Karpas-422 (cell line): ENCODE measurements at regions not wholly inside any gene's neighbourhood (a gene's known extent, or its start where the extent isn't known, plus 50 kb on each side); places are given as distances from the start of the nearest gene placed in this dataset.

ENCODE experiments used
- DNase-seq: peaks from one replicate; pipeline ENCODE4 v3.0.0-alpha.2; 2015
- H2AFZ ChIP-seq: fragments of 200-600 bp; sonication (generic); 2 replicates; pipeline ENCODE4 v1.6.1; 2014; ENCODE audit warnings: antibody characterized with exemption, low read length, mixed read lengths
- H3K27ac ChIP-seq: fragments of 200-600 bp; sonication (generic); 2 replicates; pipeline ENCODE4 v1.5.1; 2014; ENCODE audit warnings: mild to moderate bottlenecking, low read length, moderate library complexity
- H3K27me3 ChIP-seq: fragments of 200-600 bp; sonication (generic); 2 replicates; pipeline ENCODE4 v1.6.1; 2014; ENCODE audit warnings: low read length, mixed read lengths
- H3K36me3 ChIP-seq: fragments of 200-600 bp; sonication (generic); 2 replicates; pipeline ENCODE4 v1.6.1; 2014; ENCODE audit warnings: low read length, mixed read lengths; ENCODE audit not compliant: insufficient read depth
- H3K4me1 ChIP-seq: fragments of 200-600 bp; sonication (generic); 2 replicates; pipeline ENCODE4 v1.6.1; 2014; ENCODE audit warnings: mild to moderate bottlenecking, low read length, mixed read lengths
- H3K4me2 ChIP-seq: fragments of 200-600 bp; sonication (generic); 2 replicates; pipeline ENCODE4 v1.6.1; 2014; ENCODE audit warnings: low read length, low read depth, mild to moderate bottlenecking; ENCODE audit not compliant: poor library complexity, severe bottlenecking
- H3K4me3 ChIP-seq: fragments of 200-600 bp; sonication (generic); 2 replicates; pipeline ENCODE4 v1.5.1; 2014; ENCODE audit warnings: mild to moderate bottlenecking, antibody characterized with exemption, low read length, mixed read lengths
- H3K79me2 ChIP-seq: fragments of 200-600 bp; sonication (generic); 2 replicates; pipeline ENCODE4 v1.6.1; 2014; ENCODE audit warnings: mild to moderate bottlenecking, low read length, mixed read lengths
- H3K9ac ChIP-seq: fragments of 200-600 bp; sonication (generic); 2 replicates; pipeline ENCODE4 v1.6.0; 2014; ENCODE audit warnings: low read length
- H3K9me2 ChIP-seq: fragments of 200-600 bp; sonication (generic), shearing (Covaris generic); replicated peaks from 2 replicates; pipeline ENCODE4 v1.6.0; 2014; ENCODE audit warnings: mild to moderate bottlenecking, low read length, moderate library complexity; ENCODE audit not compliant: insufficient read depth
- H3K9me3 ChIP-seq: fragments of 300-700, 200-600 bp; sonication (generic); 2 replicates; pipeline ENCODE4 v1.6.1; 2014; ENCODE audit warnings: low read length, mixed read lengths
- H4K20me1 ChIP-seq: fragments of 200-600 bp; sonication (generic); 2 replicates; pipeline ENCODE4 v1.6.1; 2014; ENCODE audit warnings: mild to moderate bottlenecking, antibody characterized with exemption, low read length, low read depth; ENCODE audit not compliant: insufficient read depth

DNA sequence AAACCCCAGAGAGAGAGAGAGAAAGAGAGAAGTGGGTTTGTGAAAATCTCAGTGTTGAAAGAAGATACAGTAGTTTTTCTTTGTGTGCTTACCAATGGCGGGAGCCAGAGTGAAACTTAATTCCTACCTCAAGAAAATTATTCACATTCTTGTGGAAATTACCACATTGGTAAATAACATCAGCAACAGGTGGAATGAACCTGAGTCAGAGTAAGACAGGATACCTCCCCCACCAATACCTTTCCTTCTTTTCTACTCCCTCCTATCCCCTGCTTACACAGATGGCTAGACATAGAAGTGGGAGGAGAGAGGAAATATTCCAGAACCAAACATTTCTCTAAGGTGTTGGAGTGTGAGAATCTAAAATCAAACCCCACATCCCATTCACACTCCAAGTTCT, 793.9 kb downstream of the SORCS3 start:
- DNase-seq: no peak
- no peak overlapping the region for H3K9ac ChIP-seq
- H3K27ac ChIP-seq: no peak overlapping the region
- no peaks in the 10 kb centered on the region for H3K27me3 ChIP-seq
- H4K20me1 ChIP-seq: no peaks in the 10 kb centered on the region
- no peak overlapping the region for H3K4me3 ChIP-seq
- H3K9me3 ChIP-seq: peaks cover under 1% of the 10 kb centered on the region; the same call in 1 of the 2 replicates
- no peaks in the 10 kb centered on the region for H3K4me1 ChIP-seq
- no peaks in the 10 kb centered on the region for H3K79me2 ChIP-seq
- H3K36me3 ChIP-seq: no peaks in the 10 kb centered on the region
- H3K9me2 ChIP-seq: no peaks in the 10 kb centered on the region
- no peak overlapping the region for H3K4me2 ChIP-seq
- no peak overlapping the region for H2AFZ ChIP-seq

DNA sequence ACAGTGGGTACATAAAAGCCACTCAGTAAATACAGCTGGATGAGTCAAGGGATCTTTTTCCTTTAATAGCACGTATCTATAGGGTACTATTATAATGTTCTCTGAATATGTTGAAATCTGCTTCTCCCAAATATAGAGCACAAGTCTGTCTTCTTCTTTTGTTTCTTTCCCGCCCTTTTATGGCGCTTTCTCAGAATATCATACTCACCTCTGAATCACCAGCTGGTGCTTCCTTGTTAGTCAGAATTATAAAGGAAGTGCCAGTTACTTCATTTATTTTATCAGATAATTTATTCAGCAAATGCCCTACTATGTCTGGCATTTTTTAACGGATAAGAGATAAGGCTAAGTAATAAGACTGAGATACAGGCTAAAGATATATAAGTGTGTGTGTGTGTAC, 772.9 kb downstream of the SORCS3 start:
- Histone ChIP-seq H2AFZ (no peak overlapping the region), H3K9ac (no peak overlapping the region), H3K9me2 (no peaks in the 10 kb centered on the region), H4K20me1 (no peaks in the 10 kb centered on the region), H3K36me3 (no peaks in the 10 kb centered on the region), H3K4me1 (no peaks in the 10 kb centered on the region), H3K4me3 (no peak overlapping the region), H3K27ac (no peak overlapping the region), H3K4me2 (no peak overlapping the region), H3K9me3 (peaks cover 13% of the 10 kb centered on the region; the same call in 1 of the 2 replicates), H3K79me2 (no peaks in the 10 kb centered on the region), H3K27me3 (no peaks in the 10 kb centered on the region)
- DNase-seq: no peak

DNA sequence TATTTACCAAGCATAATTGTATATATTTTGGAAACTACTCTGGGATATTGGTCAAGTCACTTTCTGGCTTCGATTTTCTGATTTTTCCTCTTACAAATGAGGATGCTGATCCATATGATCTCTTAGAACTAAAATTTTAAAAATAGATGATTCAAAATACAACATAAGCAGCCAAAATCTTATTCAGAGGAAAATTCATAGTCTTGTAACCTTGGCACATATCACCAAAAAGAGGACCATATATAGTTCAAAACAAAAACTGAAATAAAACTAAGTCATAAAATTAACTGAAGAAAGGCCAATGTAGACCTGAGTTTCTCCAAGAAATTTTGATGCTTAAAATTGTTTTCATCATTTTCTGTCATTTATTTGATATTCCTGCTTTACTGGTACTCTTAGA, 768.3 kb downstream of the SORCS3 start:
- no peak for DNase-seq
- Histone ChIP-seq H3K79me2 (no peaks in the 10 kb centered on the region), H3K4me3 (no peak overlapping the region), H3K27ac (no peak overlapping the region), H3K4me1 (no peaks in the 10 kb centered on the region), H3K36me3 (no peaks in the 10 kb centered on the region), H3K9ac (no peak overlapping the region), H4K20me1 (no peaks in the 10 kb centered on the region), H2AFZ (no peak overlapping the region), H3K9me2 (no peaks in the 10 kb centered on the region), H3K9me3 (peaks cover 18% of the 10 kb centered on the region), H3K27me3 (no peaks in the 10 kb centered on the region), H3K4me2 (no peak overlapping the region)

DNA sequence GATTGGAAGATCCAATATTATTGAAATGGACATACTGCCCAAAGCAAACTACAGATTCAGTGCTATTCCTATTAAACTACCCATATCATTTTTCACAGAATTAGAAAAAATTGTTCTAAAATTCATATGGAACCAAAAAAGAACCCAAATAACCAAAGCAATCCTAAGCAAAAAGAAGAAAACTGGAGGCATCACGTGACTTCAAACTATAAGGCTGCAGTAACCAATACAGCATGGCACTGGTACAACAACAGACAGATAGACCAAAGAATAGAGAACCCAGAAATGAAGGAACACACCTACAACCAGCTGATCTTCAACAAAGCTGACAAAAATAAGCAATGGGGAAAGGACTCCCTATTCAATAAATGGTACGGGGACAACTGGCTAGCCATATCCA, 765.4 kb downstream of the SORCS3 start:
- no peaks in the 10 kb centered on the region for H3K27me3 ChIP-seq
- no peaks in the 10 kb centered on the region for H4K20me1 ChIP-seq
- no peak overlapping the region for H3K4me3 ChIP-seq
- no peak overlapping the region for H3K27ac ChIP-seq
- H3K4me1 ChIP-seq: no peaks in the 10 kb centered on the region
- H2AFZ ChIP-seq: no peak overlapping the region
- no peak for DNase-seq
- no peaks in the 10 kb centered on the region for H3K9me2 ChIP-seq
- H3K79me2 ChIP-seq: no peaks in the 10 kb centered on the region
- H3K9ac ChIP-seq: no peak overlapping the region
- H3K36me3 ChIP-seq: no peaks in the 10 kb centered on the region
- peaks cover 15% of the 10 kb centered on the region for H3K9me3 ChIP-seq
- H3K4me2 ChIP-seq: no peak overlapping the region

DNA sequence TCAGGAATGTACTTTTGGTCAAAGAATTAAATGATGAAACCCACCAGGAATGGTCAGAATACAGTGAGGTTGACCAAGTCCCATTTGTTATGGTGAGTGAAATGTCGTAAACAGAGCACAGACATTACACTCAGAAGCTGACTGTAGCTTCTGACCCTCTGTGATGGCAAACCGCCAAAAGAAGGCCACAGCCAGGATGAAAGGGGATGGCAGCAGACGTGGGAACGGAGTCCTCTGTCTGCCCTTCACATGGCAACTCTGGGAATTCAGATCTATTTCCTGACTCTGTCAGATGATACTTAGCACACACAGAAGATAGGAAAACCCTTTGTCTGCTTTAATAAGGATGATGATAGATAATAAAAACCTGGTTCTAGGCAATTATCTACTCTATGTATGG, 757.1 kb downstream of the SORCS3 start:
- no peaks in the 10 kb centered on the region for H4K20me1 ChIP-seq
- no peaks in the 10 kb centered on the region for H3K79me2 ChIP-seq
- no peak overlapping the region for H3K9ac ChIP-seq
- H3K4me2 ChIP-seq: no peak overlapping the region
- peaks cover 10% of the 10 kb centered on the region for H3K9me3 ChIP-seq
- H3K27me3 ChIP-seq: no peaks in the 10 kb centered on the region
- no peak overlapping the region for H3K27ac ChIP-seq
- no peaks in the 10 kb centered on the region for H3K4me1 ChIP-seq
- no peaks in the 10 kb centered on the region for H3K9me2 ChIP-seq
- H2AFZ ChIP-seq: no peak overlapping the region
- no peak overlapping the region for H3K4me3 ChIP-seq
- no peak for DNase-seq
- H3K36me3 ChIP-seq: no peaks in the 10 kb centered on the region

DNA sequence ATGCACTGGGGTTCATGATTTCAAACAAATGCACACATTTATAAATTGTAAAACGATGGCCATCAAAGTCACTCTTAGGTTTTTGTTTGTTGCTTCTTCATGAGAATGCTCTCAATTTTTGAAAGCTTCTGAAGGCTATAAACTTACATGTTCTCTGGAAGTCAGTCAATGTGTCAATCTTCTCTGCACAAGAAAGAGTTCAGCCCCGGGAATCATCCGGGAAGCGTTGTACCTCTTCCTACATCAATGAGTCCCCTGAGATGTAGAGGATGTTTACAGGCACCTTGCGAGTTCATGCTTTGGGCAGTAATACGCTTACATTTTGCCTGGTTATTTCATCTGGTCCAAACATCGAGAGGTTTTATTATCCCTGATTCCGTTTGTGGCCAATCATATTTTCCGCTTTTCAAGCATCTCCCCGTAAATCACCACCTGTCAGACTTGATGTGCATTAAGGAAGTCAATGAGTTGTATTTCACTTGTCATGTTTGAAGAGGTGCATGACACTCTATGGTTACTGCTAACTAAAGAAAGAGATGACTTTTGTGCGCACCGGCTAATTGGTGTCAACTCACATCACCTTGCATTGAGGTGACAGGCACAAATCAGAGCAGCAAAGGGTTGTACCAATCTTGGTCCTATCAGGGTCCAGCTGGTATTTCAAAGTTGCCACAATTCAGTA, 750.7 kb downstream of the SORCS3 start:
- Histone ChIP-seq H3K4me3 (no peak overlapping the region), H3K36me3 (no peaks in the 10 kb centered on the region), H3K4me2 (no peak overlapping the region), H3K9ac (no peak overlapping the region), H3K9me2 (no peaks in the 10 kb centered on the region), H3K27me3 (no peaks in the 10 kb centered on the region), H3K79me2 (no peaks in the 10 kb centered on the region), H3K27ac (no peak overlapping the region), H3K9me3 (peaks cover 10% of the 10 kb centered on the region; the same call in 1 of the 2 replicates), H4K20me1 (no peaks in the 10 kb centered on the region), H2AFZ (no peak overlapping the region), H3K4me1 (no peaks in the 10 kb centered on the region)
- DNase-seq: no peak

DNA sequence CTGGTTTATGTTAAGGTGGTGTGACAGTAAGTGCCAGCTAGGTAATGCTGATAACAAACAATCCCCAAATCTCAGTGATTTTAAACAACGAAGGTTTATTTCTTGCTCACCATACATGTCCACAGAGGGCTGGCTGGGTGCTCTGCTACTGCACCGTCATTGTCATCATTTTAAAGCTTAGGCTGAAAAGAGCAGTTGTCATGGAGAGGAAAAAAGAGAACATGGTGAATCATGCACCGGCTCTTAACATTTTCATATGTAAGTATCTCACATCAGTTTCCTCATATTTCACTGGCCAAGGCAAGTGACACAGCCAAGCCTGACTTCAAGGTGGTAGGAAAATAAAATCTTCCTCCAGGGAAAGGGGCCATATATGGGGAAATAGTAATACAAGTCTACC, 746.9 kb downstream of the SORCS3 start:
- Histone ChIP-seq H4K20me1 (no peaks in the 10 kb centered on the region), H3K4me2 (no peak overlapping the region), H3K27ac (no peak overlapping the region), H2AFZ (no peak overlapping the region), H3K9me3 (peaks cover 13% of the 10 kb centered on the region; the same call in 1 of the 2 replicates), H3K36me3 (no peaks in the 10 kb centered on the region), H3K4me1 (no peaks in the 10 kb centered on the region), H3K9me2 (no peaks in the 10 kb centered on the region), H3K9ac (no peak overlapping the region), H3K27me3 (no peaks in the 10 kb centered on the region), H3K79me2 (no peaks in the 10 kb centered on the region), H3K4me3 (no peak overlapping the region)
- no peak for DNase-seq

DNA sequence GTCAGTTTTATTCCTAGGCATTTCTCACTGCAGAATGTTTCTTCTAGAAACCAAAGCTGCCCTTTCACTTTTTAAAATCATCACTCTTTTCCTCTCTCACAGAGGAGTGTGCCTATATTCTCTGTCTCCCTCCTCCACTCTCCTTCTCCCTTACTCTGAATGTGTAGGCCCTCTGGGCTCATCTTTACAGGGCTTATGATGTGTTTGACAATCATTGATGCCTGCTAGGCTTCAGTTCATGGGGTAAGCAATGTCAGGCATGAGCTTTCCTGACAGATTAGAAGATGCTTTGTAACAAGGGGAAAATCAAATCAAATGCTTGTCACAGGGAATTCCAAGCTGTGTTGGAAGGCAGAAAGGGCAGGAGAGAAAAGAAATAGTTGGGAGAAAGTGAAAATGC, 742.9 kb downstream of the SORCS3 start:
- no peaks in the 10 kb centered on the region for H3K9me2 ChIP-seq
- H3K79me2 ChIP-seq: no peaks in the 10 kb centered on the region
- H4K20me1 ChIP-seq: no peaks in the 10 kb centered on the region
- H3K9ac ChIP-seq: no peak overlapping the region
- H3K4me1 ChIP-seq: no peaks in the 10 kb centered on the region
- H3K27ac ChIP-seq: no peak overlapping the region
- H3K9me3 ChIP-seq: peaks cover 9% of the 10 kb centered on the region; the same call in 1 of the 2 replicates
- no peak overlapping the region for H3K4me2 ChIP-seq
- no peaks in the 10 kb centered on the region for H3K27me3 ChIP-seq
- no peak overlapping the region for H3K4me3 ChIP-seq
- no peaks in the 10 kb centered on the region for H3K36me3 ChIP-seq
- no peak for DNase-seq
- no peak overlapping the region for H2AFZ ChIP-seq
